GM12878 (cell line): ENCODE measurements at regions not wholly inside any gene's neighbourhood (a gene's known extent, or its start where the extent isn't known, plus 50 kb on each side); places are given as distances from the start of the nearest gene placed in this dataset.
"Not testable (repeated sequence)": the region's sequence is repeated elsewhere in the genome, so short reads cannot be mapped to it uniquely, and the experiment has no call there.

Source experiments
- ATAC-seq: fragments of 200-7000 bp; cut with Tn5 transposase; 3 replicates; pipeline ENCODE4 v1.9.1; 2020; ENCODE audit warnings: mild to moderate bottlenecking, moderate library complexity
- BruUV-seq: library from RNA; stranded (reverse); fragments of 400-500 nt; replicated peaks from 2 replicates; lab custom pipeline; 2021; lab: Mats Ljungman, UMichigan
- CTCF ChIA-PET: fragments of 300-600 bp; sonication (Branson Sonifier 250); formaldehyde crosslinking; extraction: SDS; loops from one replicate; lab custom pipeline; 2021; ENCODE audit warnings: inconsistent platforms; lab: Yijun Ruan, JAX
- POLR2A ChIA-PET: fragments of 350-600 bp; formaldehyde crosslinking; extraction: SDS; loops from one replicate; lab custom pipeline; 2021; ENCODE audit warnings: inconsistent platforms; lab: Charles Lee
- RAD21 ChIA-PET: fragments of 300-600 bp; sonication (Branson Sonifier 250); formaldehyde crosslinking; loops from one replicate; lab custom pipeline; 2023; ENCODE audit warnings: antibody characterized with exemption; ENCODE audit not compliant: unreplicated experiment; lab: Charles Lee
- SMC1A ChIA-PET: fragments of 300-600 bp; sonication (Branson Sonifier 250); formaldehyde crosslinking; loops from one replicate; lab custom pipeline; 2023; ENCODE audit not compliant: unreplicated experiment, uncharacterized antibody; lab: Charles Lee
- DNase-seq: peaks from one replicate; pipeline ENCODE4 v3.0.0-alpha.2; 2011; ENCODE audit warnings: low read depth, low spot score
- FAIRE-seq: peaks from 3 replicates; lab custom pipeline; 2011; peaks lifted over from hg19 to GRCh38; lab: Jason Lieb, UNC
- H2AFZ ChIP-seq: 2 replicates; pipeline ENCODE4 v1.6.0; 2011; ENCODE audit warnings: low read depth, low read length, control low read depth; ENCODE audit not compliant: control insufficient read depth
- H3K27ac ChIP-seq: 2 replicates; pipeline ENCODE4 v1.5.1; 2011; ENCODE audit warnings: control low read depth; ENCODE audit not compliant: control insufficient read depth, insufficient read depth
- H3K27me3 ChIP-seq, 2 experiments: replicated peaks in 1 of 2; 2 replicates each; pipeline versions ENCODE4 v1.6.0 to v1.6.1; 2011; ENCODE audit warnings: low read length in 1 of 2; ENCODE audit not compliant: control insufficient read depth in 2 of 2, insufficient read depth in 2 of 2
- H3K36me3 ChIP-seq, 2 experiments: 2 replicates each; pipeline ENCODE4 v1.5.1; 2011; ENCODE audit warnings: low read length in 1 of 2; ENCODE audit not compliant: control insufficient read depth in 2 of 2, insufficient read depth in 2 of 2
- H3K4me1 ChIP-seq: 2 replicates; pipeline ENCODE4 v1.6.1; 2011; ENCODE audit warnings: mild to moderate bottlenecking, low read length, moderate library complexity, mixed read lengths; ENCODE audit not compliant: control insufficient read depth, insufficient read depth
- H3K4me2 ChIP-seq: 2 replicates; pipeline ENCODE4 v1.6.0; 2011; ENCODE audit warnings: control low read depth; ENCODE audit not compliant: control insufficient read depth, insufficient read depth
- H3K4me3 ChIP-seq: fragments of 200-600 bp; sonication (generic); 2 replicates; pipeline ENCODE4 v1.5.1; 2016
- H3K79me2 ChIP-seq: 2 replicates; pipeline ENCODE4 v1.6.0; 2011; ENCODE audit warnings: low read length; ENCODE audit not compliant: control insufficient read depth, insufficient read depth
- H3K9ac ChIP-seq: 2 replicates; pipeline ENCODE4 v1.8.0; 2011; ENCODE audit warnings: low read length, control low read depth, mixed read lengths; ENCODE audit not compliant: control insufficient read depth, insufficient read depth
- H3K9me3 ChIP-seq: replicated peaks from 3 replicates; pipeline ENCODE4 v1.5.1; 2011; ENCODE audit warnings: mild to moderate bottlenecking, low read length; ENCODE audit not compliant: control insufficient read depth, insufficient read depth
- H4K20me1 ChIP-seq: 2 replicates; pipeline ENCODE4 v1.6.0; 2011; ENCODE audit not compliant: control insufficient read depth, insufficient read depth
- MXI1 ChIP-seq: fragments of 150-350 bp; IDR thresholded peaks from 2 replicates; pipeline ENCODE4 v1.6.1; 2011; ENCODE audit warnings: low read depth, mild to moderate bottlenecking, inconsistent platforms, low read length, improper control_type of control experiment
- NR2F1 ChIP-seq: fragments of 450-650 bp; conservative IDR thresholded peaks from 2 replicates; pipeline ENCODE4 v1.6.1; 2017; ENCODE audit warnings: mild to moderate bottlenecking
- POU2F2 ChIP-seq: IDR thresholded peaks from 3 replicates; pipeline ENCODE4 v1.6.1; 2011; ENCODE audit warnings: low read depth, mild to moderate bottlenecking, low read length, borderline replicate concordance
- RUNX3 ChIP-seq: IDR thresholded peaks from 2 replicates; pipeline ENCODE4 v1.6.1; 2012; ENCODE audit warnings: low read length, inconsistent platforms
- TCF7 ChIP-seq: IDR thresholded peaks from 2 replicates; pipeline ENCODE4 v1.6.1; 2014; ENCODE audit warnings: antibody characterized with exemption, borderline replicate concordance
- WGBS: methylation state at CpG from one replicate; pipeline ENCODE4 v1.1.6; 2016; ENCODE audit warnings: low lambda C conversion rate; ENCODE audit not compliant: insufficient replicate concordance, insufficient coverage; ENCODE audit errors: missing lambda C conversion rate; 5-methylcytosine and 5-hydroxymethylcytosine counted together
- in situ Hi-C: fragments of 300-500 bp; cut with MboI; formaldehyde crosslinking; loops from 9 replicates; pipeline ENCODE4 v1.14.3; 2018; ENCODE audit warnings: mixed read lengths
- intact Hi-C: fragments of 100-400 bp; cut with micrococcal nuclease; formaldehyde crosslinking; loops from one replicate; pipeline ENCODE4 v1.14.2; 2022; ENCODE audit not compliant: unreplicated experiment

- 0% methylated on average over 1 of the region's 1 CpG for WGBS
- Histone ChIP-seq H3K4me1 (no peaks in the 10 kb centered on the region), H3K9ac (no peak overlapping the region), H3K36me3 (no peaks in the 10 kb centered on the region), H3K4me2 (no peak overlapping the region), H2AFZ (no peak overlapping the region), H3K9me3 (no peaks in the 10 kb centered on the region; the same call in 2 of the 3 replicates), H3K79me2 (no peaks in the 10 kb centered on the region), H3K27me3 (no peaks in the 10 kb centered on the region), H3K4me3 (no peak overlapping the region), H4K20me1 (no peaks in the 10 kb centered on the region), H3K27ac (no peak overlapping the region)
- CTCF ChIA-PET: interaction anchor here (1.2 kb wide), 1 partner anchor 15 kb away, joined by 3 read pairs; no protein-coding TSS in a partner anchor
- ATAC-seq (peak; percentile 63), FAIRE-seq (no peak), DNase-seq (no peak)
- TF ChIP-seq MXI1 (no peak), NR2F1 (0 out of 2 replicates have a peak, but pooled peaks have one; percentile 31)
- in situ Hi-C loops (no loop called here), intact Hi-C loops (no loop called here)
- SMC1A ChIA-PET: interaction anchor here (0.9 to 2.1 kb wide), 4 partner anchors 13 to 69 kb away, joined by 3 to 8 read pairs (median 3); no protein-coding TSS in a partner anchor
- BruUV-seq: no TSS peak
- RAD21 ChIA-PET: no interaction called here
- POLR2A ChIA-PET: no interaction called here
Measured at GRCh38 chr4:116101321-116101720, 984.1 kb downstream of the TRAM1L1 start.

GRCh38 chr4:116099596-116099995 is 985.8 kb downstream of the TRAM1L1 start:
- H3K4me1 ChIP-seq: no peaks in the 10 kb centered on the region
- no peak overlapping the region for H3K9ac ChIP-seq
- no peak overlapping the region for H2AFZ ChIP-seq
- H3K9me3 ChIP-seq: no peaks in the 10 kb centered on the region; the same call in 2 of the 3 replicates
- H3K27me3 ChIP-seq: no peaks in the 10 kb centered on the region
- ChIA-PET RAD21 (interaction anchor here (1.1 kb wide), 1 partner anchor 31 kb away, joined by 4 read pairs; no protein-coding TSS in a partner anchor), SMC1A (interaction anchor here (1.0 to 2.1 kb wide), 4 partner anchors 7 to 193 kb away, joined by 3 to 8 read pairs (median 4); no protein-coding TSS in a partner anchor), POLR2A (no interaction called here), CTCF (no interaction called here)
- H4K20me1 ChIP-seq: no peaks in the 10 kb centered on the region
- no peak for FAIRE-seq
- no peaks in the 10 kb centered on the region for H3K36me3 ChIP-seq
- H3K79me2 ChIP-seq: no peaks in the 10 kb centered on the region
- ATAC-seq: no peak
- intact Hi-C loops (no loop called here), in situ Hi-C loops (no loop called here)
- no TSS peak for BruUV-seq
- H3K4me2 ChIP-seq: no peak overlapping the region
- H3K27ac ChIP-seq: no peak overlapping the region
- H3K4me3 ChIP-seq: no peak overlapping the region
- TF ChIP-seq POU2F2: no peak
- TF ChIP-seq MXI1: no peak
- no peak for TF ChIP-seq RUNX3
- no peak for TF ChIP-seq TCF7
- no peak for DNase-seq

DNA sequence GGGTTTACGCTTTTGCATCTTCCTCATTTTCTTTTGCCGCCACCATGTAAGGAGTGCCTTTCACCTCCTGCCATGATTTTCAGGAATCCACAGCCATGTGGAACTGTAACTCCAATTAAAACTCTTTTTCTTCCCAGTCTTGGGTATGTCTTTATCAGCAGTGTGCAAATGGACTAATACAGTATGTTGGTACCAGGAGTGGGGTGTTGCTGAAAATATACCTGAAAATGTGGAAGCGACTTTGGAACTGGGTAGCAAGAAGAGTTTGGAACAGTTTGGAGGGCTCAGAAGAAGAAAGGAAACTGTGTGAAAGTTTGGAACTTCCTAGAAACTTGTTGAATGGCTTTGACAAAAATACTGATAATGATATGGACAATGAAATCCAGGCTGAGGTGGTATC is 983.9 kb upstream of the NDST4 start:
- FAIRE-seq, RAD21 ChIA-PET, H3K27me3 ChIP-seq, H3K4me3 ChIP-seq, H3K4me1 ChIP-seq, H3K79me2 ChIP-seq, CTCF ChIA-PET, BruUV-seq, DNase-seq, H3K9me3 ChIP-seq, H3K36me3 ChIP-seq, H3K4me2 ChIP-seq, H4K20me1 ChIP-seq, in situ Hi-C loops, ATAC-seq, H3K9ac ChIP-seq, intact Hi-C loops, H2AFZ ChIP-seq, H3K27ac ChIP-seq, POLR2A ChIA-PET: not testable (repeated sequence)
- WGBS: 62% methylated on average over 3 of the region's 3 CpGs
- SMC1A ChIA-PET: interaction anchor here (1.7 kb wide), 1 partner anchor 8 kb away, joined by 4 read pairs; no protein-coding TSS in a partner anchor
